Duodenal mucosa (tissue), 2 donors: ENCODE measurements at regions not wholly inside any gene's neighbourhood (a gene's known extent, or its start where the extent isn't known, plus 50 kb on each side); places are given as distances from the start of the nearest gene placed in this dataset.

Experiments used
- H3K27ac ChIP-seq: one replicate; pipeline ENCODE4 v1.7.0; 2013; ENCODE audit warnings: low read depth, low read length
- H3K27me3 ChIP-seq, 2 donors: one replicate each; pipeline ENCODE4 v1.7.0; 2013; ENCODE audit warnings: low read length in 2 of 2, control low read depth in 1 of 2; ENCODE audit not compliant: insufficient read depth in 2 of 2, control insufficient read depth in 1 of 2
- H3K36me3 ChIP-seq, 2 donors: one replicate each; pipeline ENCODE4 v1.7.0; 2013; ENCODE audit warnings: low read length in 2 of 2, control low read depth in 1 of 2; ENCODE audit not compliant: insufficient read depth in 2 of 2, control insufficient read depth in 1 of 2
- H3K4me1 ChIP-seq, 2 donors: one replicate each; pipeline ENCODE4 v1.7.0; 2013; ENCODE audit warnings: low read length in 2 of 2, control low read depth in 1 of 2; ENCODE audit not compliant: insufficient read depth in 2 of 2, control insufficient read depth in 1 of 2
- H3K4me3 ChIP-seq, 2 donors: one replicate each; pipeline ENCODE4 v1.7.0; 2013; ENCODE audit warnings: low read length in 2 of 2, low read depth in 1 of 2
- H3K9ac ChIP-seq, 2 donors: one replicate each; pipeline ENCODE4 v1.7.0; 2013; ENCODE audit warnings: low read length in 2 of 2, low read depth in 1 of 2
- H3K9me3 ChIP-seq, 2 donors: one replicate each; pipeline ENCODE4 v1.7.0; 2013; ENCODE audit warnings: low read length in 2 of 2, control low read depth in 1 of 2; ENCODE audit not compliant: control insufficient read depth in 1 of 2

DNA sequence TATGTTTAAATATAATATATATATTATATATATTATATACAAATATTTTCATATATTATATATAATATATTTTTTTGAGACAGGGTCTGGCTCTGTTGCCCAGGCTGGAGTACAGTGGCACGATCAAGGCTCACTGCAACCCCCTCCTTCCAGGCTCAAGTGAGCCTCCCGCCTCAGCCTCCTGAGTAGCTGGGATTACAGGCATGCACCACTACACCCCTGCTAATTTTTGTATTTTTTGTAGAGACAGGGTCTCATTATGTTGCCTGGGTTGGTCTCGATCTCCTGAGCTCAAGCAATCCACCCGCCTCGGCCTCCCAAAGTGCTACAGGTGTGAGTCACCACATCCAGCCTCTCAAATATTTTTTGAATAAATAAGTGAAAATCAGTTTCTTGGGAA, 215.5 kb downstream of the GATA3 start:
- Histone ChIP-seq H3K9ac (no peak overlapping the region), H3K9me3 (no peaks in the 10 kb centered on the region), H3K4me3 (no peak overlapping the region), H3K27ac (no peak overlapping the region), H3K4me1 (no peaks in the 10 kb centered on the region), H3K27me3 (no peaks in the 10 kb centered on the region), H3K36me3 (no peaks in the 10 kb centered on the region)

- Histone ChIP-seq H3K36me3 (no peaks in the 10 kb centered on the region), H3K27me3 (no peaks in the 10 kb centered on the region), H3K9ac (no peak overlapping the region), H3K27ac (no peak overlapping the region), H3K4me3 (no peak overlapping the region), H3K9me3 (no peaks in the 10 kb centered on the region), H3K4me1 (no peaks in the 10 kb centered on the region)
These were observed 218.4 kb downstream of the GATA3 start for GRCh38 chr10:8272794-8273425.

DNA sequence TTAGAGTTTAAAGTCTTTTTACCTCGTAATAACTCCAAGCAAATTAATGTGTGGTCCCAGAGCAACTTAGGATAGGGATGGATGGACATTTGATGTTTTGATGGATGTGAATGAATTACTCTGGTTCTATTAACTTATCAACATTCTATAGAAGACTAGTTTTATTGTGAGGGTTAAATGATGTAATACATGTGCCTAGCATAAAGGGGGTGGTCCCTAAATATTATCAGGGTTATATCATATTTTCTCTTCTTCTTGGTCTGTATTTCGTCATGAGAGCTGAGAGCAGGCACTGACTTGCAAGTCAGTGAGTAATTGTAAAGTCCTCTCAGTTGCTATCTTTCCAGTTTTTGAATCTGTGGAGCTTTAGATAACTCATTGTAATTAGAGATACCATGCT, 219.3 kb downstream of the GATA3 start:
- Histone ChIP-seq H3K27ac (no peak overlapping the region), H3K9me3 (no peaks in the 10 kb centered on the region), H3K4me3 (no peak overlapping the region), H3K9ac (no peak overlapping the region), H3K27me3 (no peaks in the 10 kb centered on the region), H3K36me3 (no peaks in the 10 kb centered on the region), H3K4me1 (no peaks in the 10 kb centered on the region)

DNA sequence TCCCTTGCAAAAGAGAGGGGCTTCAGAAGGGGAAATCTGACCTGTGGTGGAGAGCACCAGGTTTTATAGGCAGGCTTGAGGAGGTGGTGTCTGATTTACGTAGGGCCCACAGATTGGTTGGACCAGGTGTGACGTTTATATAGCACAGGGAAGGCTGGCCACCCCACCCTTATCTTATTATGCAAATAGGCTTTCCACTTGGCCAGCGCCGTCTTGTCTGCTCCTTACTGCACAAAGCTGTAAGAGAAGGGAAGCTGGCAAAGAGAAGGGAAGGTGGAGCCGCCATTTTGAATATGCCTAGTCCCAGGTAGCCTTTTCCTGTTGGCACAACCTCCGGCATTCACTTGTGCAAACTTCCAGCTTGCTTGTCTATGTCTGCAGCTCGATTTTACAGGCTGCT, 221.4 kb downstream of the GATA3 start:
- Histone ChIP-seq H3K9ac (no peak overlapping the region), H3K36me3 (no peaks in the 10 kb centered on the region), H3K9me3 (no peaks in the 10 kb centered on the region), H3K4me3 (no peak overlapping the region), H3K27me3 (no peaks in the 10 kb centered on the region), H3K4me1 (no peaks in the 10 kb centered on the region), H3K27ac (no peak overlapping the region)

- Histone ChIP-seq H3K27ac (no peak overlapping the region), H3K36me3 (no peaks in the 10 kb centered on the region), H3K4me3 (no peak overlapping the region), H3K4me1 (no peaks in the 10 kb centered on the region), H3K9ac (no peak overlapping the region), H3K9me3 (no peaks in the 10 kb centered on the region), H3K27me3 (no peaks in the 10 kb centered on the region)
These were observed 223.6 kb downstream of the GATA3 start for GRCh38 chr10:8278099-8278498.

- no peak overlapping the region for H3K27ac ChIP-seq
- no peaks in the 10 kb centered on the region for H3K4me1 ChIP-seq
- H3K27me3 ChIP-seq, result no peaks in the 10 kb centered on the region
- H3K4me3 ChIP-seq, result no peak overlapping the region
- H3K9ac ChIP-seq, result no peak overlapping the region
- H3K36me3 ChIP-seq, result no peaks in the 10 kb centered on the region
- no peaks in the 10 kb centered on the region for H3K9me3 ChIP-seq
These were observed 225.1 kb downstream of the GATA3 start for GRCh38 chr10:8279598-8279997.

DNA sequence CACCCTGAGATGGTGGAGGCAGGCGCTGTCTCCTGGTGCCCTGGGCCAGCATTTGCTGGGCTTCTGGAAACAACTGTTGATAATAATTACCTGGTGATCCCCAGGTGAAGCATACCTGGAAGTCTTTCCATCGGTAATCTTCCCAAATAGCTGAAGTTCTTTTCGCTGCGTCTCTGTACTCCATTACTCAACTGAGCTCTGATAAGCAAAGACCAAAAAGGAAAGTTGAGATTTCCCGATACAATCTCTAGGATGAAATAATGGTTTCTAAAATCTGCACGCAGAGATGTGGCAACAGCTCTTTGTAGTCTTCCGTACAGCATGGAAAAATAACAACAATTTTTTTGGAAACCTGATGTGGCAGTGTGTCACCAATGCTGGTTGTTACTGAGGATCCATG, 226.5 kb downstream of the GATA3 start:
- H3K9me3 ChIP-seq, result no peaks in the 10 kb centered on the region
- no peak overlapping the region for H3K4me3 ChIP-seq
- H3K36me3 ChIP-seq, result no peaks in the 10 kb centered on the region
- H3K4me1 ChIP-seq, result no peaks in the 10 kb centered on the region
- no peaks in the 10 kb centered on the region for H3K27me3 ChIP-seq
- H3K9ac ChIP-seq, result no peak overlapping the region
- no peak overlapping the region for H3K27ac ChIP-seq

DNA sequence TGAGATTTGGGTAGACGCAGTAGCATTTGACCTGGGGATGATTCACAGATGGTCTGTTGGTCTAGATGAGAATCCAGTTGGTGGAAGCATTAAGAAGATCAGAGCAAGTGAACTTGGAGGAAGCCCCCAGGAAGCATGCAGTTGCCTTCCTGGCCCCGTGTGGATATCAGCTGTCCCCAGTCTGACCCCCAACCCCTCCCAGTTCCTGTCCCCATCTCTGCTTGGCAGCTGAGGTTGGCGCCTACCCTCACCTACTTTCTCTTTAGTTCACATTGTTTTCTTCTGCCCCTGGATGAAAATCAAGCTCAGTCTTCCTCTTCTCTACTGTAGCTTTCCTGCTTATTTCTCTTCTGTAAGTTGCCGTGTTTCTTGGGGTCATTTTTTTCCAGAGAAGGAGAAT, 227.9 kb downstream of the GATA3 start:
- Histone ChIP-seq H3K4me3 (no peak overlapping the region), H3K9ac (no peak overlapping the region), H3K4me1 (no peaks in the 10 kb centered on the region), H3K9me3 (no peaks in the 10 kb centered on the region), H3K36me3 (no peaks in the 10 kb centered on the region), H3K27ac (no peak overlapping the region), H3K27me3 (no peaks in the 10 kb centered on the region)

DNA sequence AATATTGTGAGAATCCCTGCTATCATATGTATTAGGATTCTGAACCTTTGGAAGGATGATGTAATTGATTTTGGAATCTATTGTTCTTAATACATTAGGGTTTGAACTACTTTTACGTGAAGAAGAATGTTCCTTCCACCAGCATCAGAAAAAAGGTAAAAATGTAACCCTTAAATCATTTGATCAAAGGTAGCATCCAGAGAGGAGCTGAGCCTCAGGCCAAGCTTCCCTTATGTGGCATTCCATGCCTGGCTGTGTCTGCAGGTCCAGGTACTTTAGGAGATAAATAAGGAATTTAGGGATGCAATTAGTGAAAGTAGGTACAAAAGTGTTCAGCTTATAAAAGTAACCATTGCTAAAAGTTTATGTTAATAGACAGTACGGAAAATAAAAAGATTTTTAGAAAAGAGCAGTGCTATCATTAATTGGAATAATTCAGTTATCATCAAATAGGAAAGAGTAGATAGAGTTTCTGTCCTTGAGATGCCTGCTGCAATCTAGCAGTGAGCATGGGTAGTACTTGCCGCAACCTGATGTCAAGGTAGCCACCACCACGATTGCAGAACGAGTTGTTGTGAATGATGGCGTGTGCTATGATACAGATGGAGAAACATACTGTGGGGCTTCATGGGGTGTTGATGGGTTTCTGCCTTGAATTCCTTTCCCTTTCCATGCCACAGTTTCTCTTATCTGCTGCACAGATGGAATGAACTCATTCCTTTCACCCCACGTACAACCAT, 228.8 kb downstream of the GATA3 start:
- no peak overlapping the region for H3K9ac ChIP-seq
- no peaks in the 10 kb centered on the region for H3K4me1 ChIP-seq
- H3K9me3 ChIP-seq, result no peaks in the 10 kb centered on the region

DNA sequence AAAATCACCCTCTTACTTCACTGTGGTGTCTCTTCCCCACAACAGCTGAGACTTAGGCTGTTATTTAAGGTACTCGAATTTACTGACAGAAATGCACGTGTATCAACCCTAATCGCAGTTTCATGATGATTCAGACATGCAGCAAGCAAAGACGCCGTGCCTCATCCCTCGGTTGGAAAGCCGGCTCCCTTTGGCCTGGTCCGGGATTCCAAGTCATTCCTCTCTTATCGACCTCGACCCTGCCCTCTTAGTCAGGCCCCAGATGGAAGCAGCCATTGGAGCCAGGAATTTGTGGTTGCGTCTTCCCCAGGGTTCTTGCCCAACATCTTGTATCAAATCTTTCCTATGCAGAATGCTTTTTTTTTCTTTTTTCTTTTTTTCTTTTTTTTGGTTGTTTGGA, 229.5 kb downstream of the GATA3 start:
- no peak overlapping the region for H3K27ac ChIP-seq
- H3K36me3 ChIP-seq, result no peaks in the 10 kb centered on the region
- no peak overlapping the region for H3K4me3 ChIP-seq
- no peaks in the 10 kb centered on the region for H3K9me3 ChIP-seq
- H3K9ac ChIP-seq, result no peak overlapping the region
- no peaks in the 10 kb centered on the region for H3K4me1 ChIP-seq
- H3K27me3 ChIP-seq, result no peaks in the 10 kb centered on the region

More for the DNA sequence above, 228.8 kb downstream of the GATA3 start:
- Histone ChIP-seq H3K36me3 (no peaks in the 10 kb centered on the region), H3K27ac (no peak overlapping the region), H3K4me3 (no peak overlapping the region), H3K27me3 (no peaks in the 10 kb centered on the region)
